Suppressor macrophage treated with lipopolysaccharide for 1 hour (primary cell): ENCODE measurements at regions not wholly inside any gene's neighbourhood (a gene's known extent, or its start where the extent isn't known, plus 50 kb on each side); places are given as distances from the start of the nearest gene placed in this dataset.
A peak's percentile ranks its signal among the peaks of the same experiment; 100 is the strongest.
"Not testable (repeated sequence)": the region's sequence is repeated elsewhere in the genome, so short reads cannot be mapped to it uniquely, and the experiment has no call there.

Experiments
- DNase-seq, 3 donors: peaks; one replicate each; pipeline ENCODE4 v3.0.0-alpha.2; 2020 to 2022

DNA sequence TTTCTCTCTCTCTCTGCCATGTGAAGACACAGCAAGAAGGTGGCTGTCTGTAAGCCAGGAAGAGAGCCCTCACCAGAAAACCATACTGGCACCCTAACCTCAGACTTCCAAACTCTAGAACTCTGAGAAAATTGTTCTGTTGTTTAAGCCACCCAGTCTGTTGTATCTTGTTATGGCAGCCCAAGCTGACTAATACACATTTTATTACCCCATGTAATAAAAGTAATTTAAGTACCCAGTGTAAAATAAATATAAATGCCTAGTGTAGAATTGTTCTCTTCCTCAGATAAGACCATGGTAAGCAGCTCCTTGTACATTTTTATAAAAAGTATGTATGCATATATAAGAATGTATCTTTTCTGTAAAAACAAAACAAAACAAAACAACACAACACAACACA is 119.7 kb downstream of the DTL start:
- no peak for DNase-seq

DNA sequence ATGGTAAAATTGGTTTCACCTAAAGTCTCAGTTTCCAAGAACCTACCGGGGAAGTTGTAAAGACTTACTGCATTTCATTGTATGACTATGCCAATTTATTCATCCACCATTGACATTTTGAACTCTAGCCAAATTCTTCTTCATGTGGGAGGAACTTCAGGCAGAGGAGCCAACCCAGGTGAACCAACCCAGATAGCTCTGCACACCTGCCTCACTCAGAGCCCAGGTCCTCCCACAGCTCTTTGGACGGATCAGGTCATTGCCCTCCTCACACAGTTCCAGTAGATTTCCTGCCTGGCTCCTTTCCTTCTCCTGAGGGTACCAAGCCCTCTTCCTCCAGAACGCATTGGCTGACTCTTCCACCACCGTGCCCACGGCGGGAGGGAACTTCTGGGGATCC is 121.7 kb downstream of the DTL start:
- DNase-seq = no peak

DNA sequence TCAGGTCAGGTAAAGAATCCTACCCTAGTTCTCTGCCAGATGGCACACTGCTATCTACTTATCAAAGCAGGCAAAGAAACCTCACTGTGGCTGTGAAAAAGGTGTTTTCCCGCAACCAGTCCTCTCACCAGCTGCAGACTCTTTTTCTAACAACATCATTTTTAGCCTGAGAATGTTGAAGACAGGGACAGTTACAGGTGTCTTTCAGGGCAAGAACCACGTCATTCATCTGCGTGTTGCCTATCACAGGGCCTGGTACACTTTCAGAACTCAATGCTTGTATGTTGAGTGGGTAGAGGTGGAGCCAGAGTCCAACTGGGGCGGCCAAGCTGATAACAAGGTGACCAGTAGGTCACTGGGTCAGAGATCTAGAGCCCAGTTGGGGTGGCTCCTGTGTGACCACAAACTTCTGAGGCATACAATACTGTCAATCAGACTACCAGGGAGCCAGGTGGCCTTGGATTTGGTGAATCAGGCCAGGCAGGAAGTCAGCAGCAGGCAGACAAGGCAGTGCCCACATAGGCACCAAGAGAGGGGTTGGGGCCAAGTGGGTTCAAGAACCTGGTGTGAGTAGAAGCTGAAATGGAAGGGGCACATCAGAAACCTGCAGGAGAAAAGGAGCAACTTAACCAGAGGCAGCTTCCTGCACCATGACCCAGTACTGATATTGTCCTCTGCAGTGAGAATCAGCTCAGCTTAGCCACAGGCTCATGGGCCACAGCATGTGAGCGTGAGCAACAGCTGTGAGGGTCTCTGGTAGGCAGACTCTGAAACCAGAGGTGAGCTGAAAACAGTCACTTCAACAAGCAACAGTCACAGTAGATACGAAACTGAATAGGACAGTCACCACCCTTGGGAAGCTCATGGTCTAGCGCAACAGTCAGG is 123.6 kb downstream of the DTL start:
- DNase-seq = no peak

DNA sequence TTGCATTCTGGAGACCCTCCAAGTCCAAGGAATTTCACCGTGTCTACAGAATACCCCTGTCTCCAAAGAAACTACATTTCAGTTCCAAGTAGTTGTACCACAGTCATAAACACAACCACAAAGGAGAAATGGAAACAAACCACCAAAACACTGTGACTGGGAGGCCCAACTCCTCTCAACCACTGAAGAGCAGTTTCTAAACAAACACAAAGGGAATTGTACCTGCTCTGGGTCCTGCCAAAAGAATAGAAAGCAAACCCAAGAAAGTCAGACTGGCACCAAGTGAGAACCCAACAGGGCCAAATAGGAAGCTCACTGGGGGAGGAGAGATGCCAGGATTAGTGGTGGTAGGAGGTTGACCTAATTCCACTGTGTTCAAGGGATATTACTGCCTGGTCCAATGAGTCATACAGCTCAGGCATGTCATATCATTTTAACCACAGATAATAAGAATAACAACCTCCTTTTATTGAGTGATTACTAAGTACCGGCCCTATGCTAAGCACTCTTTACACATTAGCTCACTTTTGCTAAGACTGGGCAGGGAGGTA is 123.9 kb upstream of the PPP2R5A start:
- DNase-seq = peak; percentile 51 to 66 (median 65)

DNA sequence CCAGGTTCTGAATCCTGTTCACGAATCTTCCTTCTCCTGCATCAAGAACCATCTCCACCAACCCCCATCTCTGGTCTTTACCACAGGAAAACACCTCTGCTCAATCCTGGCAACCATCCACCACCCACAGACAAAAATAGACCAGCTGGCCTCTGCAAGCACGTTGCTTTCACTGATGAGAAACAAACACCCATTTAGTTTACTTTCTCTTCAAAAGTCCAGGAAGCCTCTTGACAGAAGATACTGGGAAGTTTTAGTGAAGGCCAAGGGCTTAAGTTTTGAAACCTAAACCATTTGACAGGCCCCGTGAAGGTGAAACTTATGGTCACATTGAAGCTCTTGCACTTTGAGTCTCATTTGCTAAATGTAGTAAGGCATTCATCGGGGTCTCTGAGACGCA is 122.6 kb upstream of the PPP2R5A start:
- peak in 2 of 3 donors; percentile 34 to 51 for DNase-seq

DNA sequence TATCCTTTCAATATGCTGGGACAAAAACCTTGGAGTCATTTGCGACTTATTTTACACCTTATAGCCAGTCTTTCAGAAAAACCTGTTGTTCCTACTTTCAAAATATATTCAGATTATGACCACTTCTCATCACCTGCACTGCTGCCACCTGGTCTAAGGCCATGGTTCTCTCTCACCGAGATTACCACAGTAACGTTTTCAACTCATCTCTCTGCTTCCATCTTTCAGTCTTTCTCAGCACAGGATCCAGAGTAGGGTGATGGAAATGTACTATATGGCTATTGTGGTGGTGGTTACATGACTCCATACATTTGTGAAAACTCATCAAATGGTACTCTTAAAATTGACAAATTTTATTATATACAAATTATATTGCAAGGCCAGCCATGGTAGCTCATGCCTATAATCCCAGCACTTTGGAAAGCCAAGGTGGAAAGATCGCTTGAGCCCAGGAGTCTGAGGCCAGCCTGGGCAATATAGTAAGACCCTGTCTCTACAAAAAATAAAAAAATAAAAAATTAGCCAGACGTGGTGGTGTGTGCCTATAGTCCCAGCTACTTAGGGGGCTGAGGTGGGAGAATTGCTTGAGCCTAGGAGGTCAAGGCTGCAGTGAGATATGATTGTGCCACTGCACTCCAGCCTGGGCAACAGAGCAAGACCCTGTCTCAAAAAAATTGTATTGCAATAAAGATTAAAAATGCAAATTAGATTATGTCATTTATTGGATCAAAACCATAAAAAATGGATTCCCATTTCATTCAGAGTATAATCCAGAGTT is 120.9 kb upstream of the PPP2R5A start:
- no peak for DNase-seq

DNA sequence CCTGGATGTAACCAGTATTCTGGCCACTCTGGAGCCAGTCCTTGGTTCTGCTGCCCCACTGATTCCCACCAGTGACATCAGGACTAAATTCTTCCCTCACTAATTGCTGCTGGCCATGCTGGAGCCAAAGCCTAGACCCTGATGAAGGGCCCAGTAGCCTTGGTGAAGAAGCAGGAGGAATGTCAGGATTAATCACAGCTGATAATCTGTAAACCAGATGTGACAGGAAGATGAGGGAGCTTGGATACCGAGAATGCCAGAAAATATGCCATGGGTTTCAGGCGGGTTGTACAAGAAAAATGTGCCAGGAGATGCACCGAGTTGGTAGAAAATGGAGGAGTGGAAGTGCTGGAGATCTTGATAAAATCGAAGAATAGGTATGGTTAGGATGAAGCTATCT is 119.0 kb upstream of the PPP2R5A start:
- no peak for DNase-seq

DNA sequence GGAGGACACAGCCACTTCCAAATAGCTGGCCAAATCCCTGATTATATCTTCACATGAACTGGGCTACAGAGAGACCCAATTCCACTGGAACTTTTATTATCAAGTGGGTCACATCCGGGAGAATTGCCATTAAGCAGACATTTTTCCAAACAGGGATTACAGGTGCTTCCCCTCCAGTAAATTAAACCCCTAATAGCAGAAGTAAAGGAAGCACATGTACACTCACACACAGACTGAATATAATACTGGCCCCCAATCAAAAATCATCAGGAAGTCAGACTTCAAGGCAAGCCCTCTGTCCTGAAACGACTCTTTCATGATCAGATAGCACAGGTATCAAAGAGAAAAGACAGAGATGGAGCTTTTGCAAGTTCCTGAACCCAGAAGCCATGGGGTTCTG is 118.6 kb upstream of the PPP2R5A start:
- DNase-seq = no peak

DNA sequence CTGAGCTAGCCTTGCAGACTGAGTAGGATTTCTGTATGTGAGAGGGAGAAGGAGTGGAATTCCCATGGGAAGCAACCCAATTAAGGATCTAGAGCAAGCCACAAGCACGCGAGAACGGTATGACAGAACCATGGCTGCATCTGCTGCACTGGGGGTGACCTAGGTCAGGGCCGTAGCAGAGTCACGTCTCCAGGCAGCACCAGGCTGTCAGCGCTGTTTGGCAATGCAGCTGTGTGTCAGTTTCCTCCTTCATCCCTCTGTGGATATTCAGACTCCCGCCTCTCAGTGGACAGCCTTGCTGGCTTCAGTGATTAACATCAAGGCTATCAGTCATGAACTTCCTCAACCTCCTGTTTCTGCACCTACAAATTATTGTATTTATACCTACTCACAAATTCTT is 118.1 kb upstream of the PPP2R5A start:
- peak; percentile 81 to 85 (median 84) for DNase-seq

DNA sequence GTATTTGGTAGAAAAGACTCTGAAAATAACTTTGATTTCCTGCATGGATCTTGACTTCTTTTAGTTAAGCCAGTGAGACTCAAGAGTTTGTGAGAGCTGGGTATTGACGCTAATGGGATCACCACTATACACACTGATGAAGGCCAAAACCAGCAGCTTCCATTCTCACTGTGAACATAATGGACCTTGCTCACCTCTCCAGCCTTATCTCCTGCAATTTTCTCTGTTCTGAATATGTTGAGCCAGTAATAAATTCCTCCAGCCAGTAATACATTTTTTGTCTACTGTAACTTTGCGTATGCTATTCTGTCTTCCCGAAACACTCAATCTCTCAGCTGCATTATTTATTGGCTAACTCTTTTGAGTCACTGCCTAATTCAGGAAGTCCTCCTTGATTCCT is 111.6 kb upstream of the PPP2R5A start:
- no peak for DNase-seq

DNA sequence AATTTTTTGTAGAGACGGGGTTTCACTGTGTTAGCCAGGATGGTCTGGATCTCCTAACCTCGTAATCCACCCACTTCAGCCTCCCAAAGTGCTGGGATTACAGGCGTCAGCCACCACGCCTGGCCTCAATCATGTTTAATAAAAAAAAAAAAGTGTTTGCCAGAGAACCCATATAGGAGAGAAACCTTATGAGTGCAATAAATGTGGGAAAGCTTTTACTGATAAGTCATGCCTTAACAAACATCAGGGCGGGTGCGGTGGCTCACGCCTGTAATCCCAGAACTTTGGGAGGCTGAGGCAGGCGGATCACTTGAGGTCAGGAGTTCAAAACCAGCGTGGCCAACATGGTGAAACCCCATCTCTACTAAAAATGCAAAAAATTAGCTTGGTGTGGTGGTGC is 110.9 kb upstream of the PPP2R5A start:
- not testable (repeated sequence) for DNase-seq

DNA sequence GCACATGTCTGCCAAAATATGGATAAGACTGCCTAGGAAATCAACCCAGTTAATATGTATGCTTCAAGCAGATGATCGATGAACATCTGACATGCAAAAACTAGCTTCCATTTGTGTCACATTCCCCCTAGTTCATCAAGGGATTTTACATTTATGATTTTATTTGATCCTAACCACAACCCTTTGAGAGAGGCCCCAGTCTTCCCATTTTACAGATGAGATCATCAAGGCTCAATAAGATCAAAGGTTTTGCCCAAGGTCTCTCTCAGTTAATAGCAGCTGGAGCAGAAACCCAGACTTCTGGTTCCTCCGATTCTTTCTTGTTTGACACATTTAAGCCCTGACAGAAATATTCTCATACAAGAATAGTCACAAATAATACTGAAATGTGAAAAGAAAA is 107.7 kb upstream of the PPP2R5A start:
- peak in 1 of 3 donors; percentile 35 for DNase-seq

DNA sequence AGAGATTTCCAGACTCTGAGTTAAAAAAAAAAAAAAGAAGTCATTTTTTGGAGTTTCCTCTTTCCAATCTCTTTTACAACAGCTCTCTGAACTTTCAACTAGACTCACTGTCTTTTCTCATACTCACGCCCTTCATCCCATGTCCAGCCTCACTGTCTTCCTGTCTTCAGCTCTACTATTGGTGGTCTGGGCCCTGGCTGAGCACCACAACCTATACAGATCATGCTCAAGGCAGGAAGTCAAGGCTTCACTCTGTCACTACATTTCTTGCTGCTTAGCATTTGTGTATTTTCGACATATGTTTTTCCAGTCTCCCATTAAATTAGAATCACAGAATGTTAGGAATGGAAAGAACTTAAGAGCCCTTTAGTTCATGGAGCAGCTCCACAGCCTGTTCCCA is 106.4 kb upstream of the PPP2R5A start:
- DNase-seq = peak; percentile 57 to 71 (median 70)

DNA sequence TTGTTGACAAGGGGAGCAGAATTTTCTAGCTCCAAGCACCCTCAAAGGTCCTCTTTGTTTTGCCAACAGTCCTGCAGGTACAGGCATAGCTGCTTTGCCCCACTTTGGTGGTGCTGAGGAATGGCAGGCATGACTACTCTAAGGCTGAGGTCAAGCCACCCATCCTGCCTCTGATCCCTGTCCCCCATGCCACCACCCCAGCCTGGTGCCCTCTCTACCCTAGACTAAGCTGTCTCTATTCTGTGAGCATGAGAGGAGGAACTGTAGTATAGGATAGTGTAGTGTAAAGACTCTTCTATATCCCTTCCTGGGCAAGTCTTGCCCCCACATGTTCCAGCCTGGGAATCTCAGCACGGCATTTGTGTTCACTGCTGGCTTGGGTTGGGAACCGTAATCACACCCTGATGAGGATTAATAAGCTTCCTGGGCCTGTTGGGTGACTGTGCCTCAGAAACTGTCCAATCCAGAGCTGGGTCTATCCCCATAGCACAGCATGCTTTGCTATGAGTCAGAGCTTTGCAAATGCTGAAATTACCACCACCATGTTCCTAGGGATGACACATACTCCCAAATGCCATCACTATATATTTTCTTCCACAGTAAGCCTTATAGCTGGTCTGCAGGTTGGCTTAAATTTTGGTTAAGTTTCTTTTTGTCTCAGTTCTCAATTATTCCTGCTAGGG is 105.7 kb upstream of the PPP2R5A start:
- DNase-seq = peak; percentile 86 to 94 (median 91)

DNA sequence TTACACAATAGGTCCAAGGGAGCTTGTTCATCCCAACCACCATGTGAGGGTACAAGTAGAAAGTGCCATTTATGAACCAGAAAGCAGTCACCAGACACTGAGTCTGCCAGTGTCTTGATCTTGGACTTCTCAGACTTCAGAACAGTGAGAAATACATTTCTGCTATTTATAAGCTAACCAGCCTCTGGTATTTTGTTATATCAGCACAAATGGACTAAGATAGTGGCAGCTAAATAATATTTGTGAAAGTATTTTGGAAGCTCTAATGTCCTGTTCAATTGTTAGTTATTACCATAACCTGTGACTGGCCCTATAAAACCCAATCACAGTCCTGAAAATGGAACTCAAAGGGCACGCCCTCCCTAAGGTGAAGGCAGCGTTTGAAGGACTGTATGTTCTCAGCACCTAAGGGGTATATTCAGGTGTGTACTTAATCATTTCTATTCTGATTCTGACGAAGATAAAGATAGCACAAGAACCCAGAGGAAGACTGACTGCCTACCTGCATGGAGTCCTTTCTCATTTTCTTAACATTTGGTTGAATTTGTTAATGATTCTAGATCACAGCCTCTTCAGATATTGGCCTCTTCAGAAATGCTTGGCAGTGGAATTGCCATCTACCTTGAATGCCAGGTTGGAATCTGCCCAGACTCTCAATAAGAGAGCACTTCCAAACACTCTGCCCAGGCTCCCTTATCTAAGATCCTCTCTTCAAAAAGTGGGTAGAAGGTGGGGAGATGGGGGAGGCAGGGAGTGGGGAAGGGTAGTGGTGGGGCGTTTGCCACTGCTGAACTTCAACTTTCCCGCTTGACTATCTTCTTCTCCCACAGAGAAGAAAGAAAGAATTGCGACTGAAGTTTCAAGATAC is 104.0 kb upstream of the PPP2R5A start:
- DNase-seq = no peak

DNA sequence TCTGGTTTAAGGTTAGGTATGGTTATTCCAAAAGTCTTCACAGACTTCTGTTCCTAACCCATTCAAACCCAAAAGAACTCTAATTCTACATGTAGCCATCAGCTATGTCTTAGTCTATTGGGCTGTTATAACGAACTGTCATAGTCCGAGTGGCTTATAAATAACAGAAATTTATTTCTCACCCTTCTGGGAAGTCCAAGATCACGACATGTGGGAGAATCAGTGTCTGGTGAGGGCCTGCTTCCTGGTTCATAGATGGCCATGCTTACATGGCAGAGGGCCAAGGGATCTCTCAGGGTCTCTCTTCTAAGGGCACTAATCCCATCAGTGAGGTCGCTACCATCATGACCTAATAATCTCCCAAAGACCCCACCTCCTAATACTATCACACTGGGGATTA is 103.0 kb upstream of the PPP2R5A start:
- peak; percentile 63 to 71 (median 71) for DNase-seq

DNA sequence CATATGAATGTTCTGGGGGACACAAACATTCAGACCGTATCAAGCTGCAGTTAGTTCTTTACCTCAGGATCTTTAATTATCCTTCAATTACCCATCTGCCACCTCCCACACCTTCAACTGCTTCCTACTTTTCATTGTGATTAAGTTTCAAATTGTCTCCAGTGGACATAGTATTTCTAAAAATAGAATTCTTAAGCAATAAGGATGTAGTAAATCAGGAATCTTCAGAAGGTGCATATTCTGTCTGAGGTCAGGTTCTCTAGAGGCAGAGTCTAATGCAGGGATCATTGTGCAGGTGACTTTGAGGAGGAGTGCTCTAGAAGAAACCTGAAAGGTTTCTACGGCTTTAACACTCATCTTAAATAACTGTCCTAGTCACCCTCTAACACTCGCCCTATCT is 102.6 kb upstream of the PPP2R5A start:
- peak in 2 of 3 donors; percentile 34 to 37 for DNase-seq

DNA sequence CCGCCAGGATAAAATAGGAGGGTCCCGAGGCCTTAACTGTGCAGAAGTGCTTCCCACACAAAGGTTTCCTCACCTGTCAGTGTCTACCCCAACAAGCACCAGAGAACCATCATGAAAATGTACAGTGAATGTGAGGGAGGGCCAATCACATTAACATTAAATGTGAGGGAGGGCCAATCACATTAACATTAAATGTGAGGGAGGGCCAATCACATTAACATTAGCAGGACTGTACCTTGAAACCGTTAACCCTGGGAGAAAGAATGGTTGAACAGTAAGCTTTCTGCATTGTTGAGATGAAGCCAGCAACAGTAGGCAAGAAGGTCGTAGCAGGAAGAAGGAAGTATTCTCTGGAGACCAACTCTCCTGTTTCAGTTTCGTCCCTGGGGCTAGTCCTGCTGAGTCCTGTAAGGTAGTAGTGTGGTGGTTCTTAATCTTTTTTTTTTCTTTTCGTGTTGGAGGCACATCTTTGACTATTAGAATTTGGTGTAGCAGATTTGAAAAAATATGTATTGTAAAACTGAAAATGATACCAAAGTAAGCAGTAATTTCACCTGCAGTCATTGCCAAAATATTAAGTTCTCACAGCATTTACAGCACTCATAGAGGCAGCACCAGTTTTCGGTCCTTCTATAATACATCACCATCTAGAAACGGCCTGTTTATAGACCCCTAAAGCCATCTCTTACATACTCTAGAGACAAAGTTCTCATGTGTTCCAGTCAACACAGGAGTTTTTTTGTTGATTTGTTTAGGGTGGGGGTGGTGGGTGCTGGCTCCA is 98.6 kb upstream of the PPP2R5A start:
- peak; percentile 58 to 67 (median 61) for DNase-seq

DNA sequence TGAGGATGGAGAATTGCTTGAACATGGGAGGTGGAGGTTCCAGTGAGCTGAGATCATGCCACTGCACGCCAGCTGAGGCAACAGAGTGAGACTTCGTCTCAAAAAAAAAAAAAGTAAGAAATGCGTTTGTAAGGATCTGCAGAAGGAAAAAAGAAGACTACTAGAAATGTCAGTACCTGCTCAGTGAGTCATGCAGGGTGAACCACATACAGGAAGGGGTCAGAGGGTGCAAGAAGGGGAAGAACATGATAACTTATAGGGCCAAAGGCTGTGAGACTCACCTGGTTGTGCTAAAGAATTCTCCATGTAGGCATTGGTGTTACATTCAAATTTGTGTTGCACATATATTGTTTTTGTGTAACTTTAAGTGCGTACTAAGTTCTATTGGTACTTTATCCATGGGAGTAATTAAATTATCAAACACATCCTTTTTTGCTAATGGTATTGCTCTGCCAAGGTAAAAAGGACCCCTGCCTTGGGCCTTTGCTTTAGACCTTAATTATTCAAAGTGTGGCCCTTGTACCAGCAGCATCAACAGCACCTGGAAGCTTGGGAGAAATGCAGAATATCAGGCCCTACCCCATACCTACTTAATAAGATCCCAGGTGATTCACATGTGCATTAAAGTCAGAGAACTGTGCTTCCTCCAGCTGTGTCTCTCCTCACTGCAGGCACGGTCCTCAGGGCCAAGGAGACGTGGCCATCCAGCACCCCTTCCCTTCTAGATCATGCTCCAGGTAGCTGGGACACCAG is 96.4 kb upstream of the PPP2R5A start:
- DNase-seq = no peak

DNA sequence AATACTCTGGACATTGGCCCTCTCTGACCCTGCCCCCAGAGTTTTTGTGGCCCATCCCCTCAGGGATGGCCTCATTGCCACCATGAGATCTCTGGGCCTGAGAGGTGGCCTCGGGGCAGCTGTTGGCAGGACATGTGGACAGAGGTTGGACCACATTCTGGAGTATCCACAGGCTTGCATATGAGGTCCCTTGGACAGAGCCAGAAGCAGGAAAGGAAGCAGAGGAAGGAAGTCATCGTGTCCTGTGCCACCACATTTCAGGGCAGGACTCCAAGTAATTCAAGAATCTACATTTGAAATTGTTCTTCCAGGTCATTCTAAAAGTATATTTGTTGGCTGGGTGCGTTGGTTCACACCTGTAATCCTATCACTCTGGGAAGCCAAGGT is 95.9 kb upstream of the PPP2R5A start:
- DNase-seq = no peak

DNA sequence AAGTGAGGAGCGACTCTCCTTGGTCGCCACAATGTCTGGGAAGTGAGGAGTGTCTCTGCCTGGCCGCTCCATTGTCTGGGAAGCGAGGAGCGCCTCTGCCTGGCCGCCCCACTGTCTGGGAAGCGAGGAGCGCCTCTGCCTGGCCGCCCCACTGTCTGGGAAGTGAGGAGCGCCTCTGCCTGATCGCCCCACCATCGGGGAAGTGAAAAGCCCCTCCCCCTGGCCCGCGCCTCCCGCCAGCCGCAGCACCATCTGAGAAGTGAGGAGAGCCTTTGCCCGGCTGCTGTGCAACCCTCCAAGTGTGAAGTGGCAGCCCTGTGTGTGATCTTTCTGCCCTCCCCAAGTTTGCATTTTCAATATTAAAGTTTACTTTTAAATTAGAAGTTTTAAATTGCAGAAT is 95.0 kb upstream of the PPP2R5A start:
- no peak for DNase-seq
